Amniotic epithelial cell (primary cell): ENCODE measurements at regions not wholly inside any gene's neighbourhood (a gene's known extent, or its start where the extent isn't known, plus 50 kb on each side); places are given as distances from the start of the nearest gene placed in this dataset.

ENCODE experiments used
- DNase-seq: peaks from one replicate; pipeline ENCODE4 v3.0.0-alpha.2; 2010; ENCODE audit warnings: low read depth

GRCh38 chr19:31709476-31709875 is 360.2 kb upstream of the TSHZ3 start:
- DNase-seq = no peak

- no peak for DNase-seq
Measured at GRCh38 chr19:31715249-31715945, 366.2 kb upstream of the TSHZ3 start.

DNA sequence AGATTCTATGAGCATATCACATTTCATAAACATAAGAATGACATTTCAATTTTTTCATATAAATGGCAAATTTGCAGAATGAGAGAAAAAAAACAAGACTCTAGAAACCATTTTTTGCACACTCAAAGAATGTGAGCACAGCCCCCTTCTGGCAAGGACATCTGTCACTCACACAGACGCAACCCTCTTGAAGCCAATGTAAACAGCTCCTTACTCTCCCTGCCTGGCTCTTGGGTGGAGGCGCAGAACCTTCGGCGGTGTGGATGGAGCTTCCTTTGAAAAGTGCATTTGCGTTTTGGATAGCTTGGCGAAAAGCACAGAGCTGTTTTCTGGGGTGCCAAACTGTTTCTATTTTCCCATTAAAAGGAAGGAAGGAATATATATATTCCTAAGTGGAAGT is 367.6 kb upstream of the TSHZ3 start:
- DNase-seq = no peak

GRCh38 chr19:31717269-31717923 is 368.2 kb upstream of the TSHZ3 start:
- no peak for DNase-seq

DNA sequence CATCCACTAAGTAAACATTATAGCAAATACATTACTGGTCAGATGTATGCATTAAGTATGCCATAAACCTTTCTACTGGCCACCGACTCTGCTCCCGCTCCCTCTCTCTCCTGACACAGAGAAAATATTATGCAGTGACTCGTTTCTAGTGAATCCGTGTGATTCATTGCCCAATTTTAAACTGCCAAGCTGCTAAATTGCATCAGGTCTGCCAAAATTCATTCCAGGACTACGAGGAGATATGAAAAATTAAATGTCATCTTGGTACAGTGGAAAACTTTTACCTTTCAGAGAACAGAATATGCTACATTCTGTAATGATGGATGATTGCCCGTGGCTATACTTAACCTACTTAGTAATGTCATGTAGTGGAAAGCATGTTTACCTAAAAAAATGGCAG is 368.8 kb upstream of the TSHZ3 start:
- peak; percentile 0 for DNase-seq

GRCh38 chr19:31718898-31719297 is 369.7 kb upstream of the TSHZ3 start:
- no peak for DNase-seq

- DNase-seq = no peak
Measured at GRCh38 chr19:31723101-31723500, 373.9 kb upstream of the TSHZ3 start.

DNA sequence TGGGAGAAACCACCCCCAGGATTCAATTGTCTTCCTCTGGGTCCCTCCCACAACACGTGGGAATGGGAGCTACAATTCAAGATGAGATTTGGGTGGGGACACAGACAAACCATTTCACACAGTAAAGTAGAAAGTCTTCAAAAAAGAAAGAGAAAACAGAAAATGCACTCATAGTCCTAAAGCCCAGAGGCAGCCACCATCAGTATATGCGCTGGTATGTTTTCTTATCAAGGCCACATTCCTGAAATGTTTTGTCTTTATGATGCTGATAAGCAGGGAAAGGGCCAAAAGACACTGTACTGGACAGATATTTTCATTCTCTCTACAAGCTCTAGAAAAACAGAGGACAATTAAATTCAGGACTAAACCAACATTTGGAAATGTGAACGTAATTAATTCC is 375.8 kb upstream of the TSHZ3 start:
- no peak for DNase-seq

- DNase-seq = no peak
Measured at GRCh38 chr19:31727536-31727935, 378.3 kb upstream of the TSHZ3 start.

DNA sequence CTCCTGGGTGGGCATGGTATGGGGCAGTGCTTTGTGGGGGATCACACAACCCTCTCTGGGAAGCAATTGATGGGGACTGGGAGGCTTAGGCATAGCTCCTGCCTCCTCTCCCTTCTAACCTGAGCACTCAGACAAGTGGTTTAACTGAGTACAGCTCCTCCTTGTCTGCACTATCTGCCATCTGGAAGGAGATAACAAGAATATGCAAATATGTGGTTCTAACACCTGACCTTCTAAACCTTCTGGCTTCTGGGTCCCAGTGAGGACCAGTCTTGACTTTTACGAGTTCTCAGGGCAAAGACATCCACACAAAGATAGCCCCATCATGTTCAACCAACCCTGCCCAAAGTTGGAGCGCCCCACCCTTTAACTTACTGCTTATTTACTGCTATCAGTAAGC is 381.0 kb upstream of the TSHZ3 start:
- no peak for DNase-seq

- DNase-seq = no peak
Measured at GRCh38 chr19:31733591-31733990, 384.4 kb upstream of the TSHZ3 start.

DNA sequence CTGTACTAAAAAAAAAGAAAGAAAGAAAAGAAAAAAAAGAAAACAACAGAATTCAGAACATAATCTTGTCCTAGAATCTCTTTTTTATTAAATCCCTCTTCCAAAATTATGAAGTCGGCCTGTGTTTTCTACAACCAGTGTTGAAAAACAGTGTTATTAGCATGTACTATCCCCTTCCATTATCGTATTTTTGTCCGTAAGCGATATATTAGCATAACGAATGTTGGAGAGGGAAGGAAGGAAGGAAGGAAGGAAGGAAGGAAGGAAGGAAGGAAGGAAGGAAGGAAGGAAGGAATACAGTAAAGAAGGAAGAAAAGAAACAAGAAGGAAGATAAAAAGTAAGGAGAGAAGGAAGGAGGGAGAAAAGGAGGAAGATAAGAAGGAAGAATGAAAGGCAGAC is 393.0 kb upstream of the TSHZ3 start:
- DNase-seq = no peak

DNA sequence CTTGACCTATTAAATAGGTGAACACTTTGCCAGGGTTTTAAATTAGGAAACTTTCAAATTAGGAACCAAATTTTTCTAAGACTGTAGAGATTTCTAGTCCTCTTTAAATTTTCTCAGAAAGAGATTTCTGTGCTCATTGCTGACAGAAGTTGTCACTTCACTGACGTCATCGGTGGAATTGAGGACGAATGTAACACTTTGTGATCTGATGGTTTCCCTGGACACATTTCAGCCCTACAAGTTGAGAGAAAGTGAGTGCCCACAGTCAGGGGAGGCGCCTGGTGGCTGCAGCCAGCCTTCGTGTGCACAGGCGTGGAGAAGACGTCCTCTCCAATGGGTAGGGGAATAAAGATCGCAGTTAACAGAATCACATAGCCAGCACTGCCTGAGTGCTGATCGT is 396.5 kb upstream of the TSHZ3 start:
- no peak for DNase-seq

DNA sequence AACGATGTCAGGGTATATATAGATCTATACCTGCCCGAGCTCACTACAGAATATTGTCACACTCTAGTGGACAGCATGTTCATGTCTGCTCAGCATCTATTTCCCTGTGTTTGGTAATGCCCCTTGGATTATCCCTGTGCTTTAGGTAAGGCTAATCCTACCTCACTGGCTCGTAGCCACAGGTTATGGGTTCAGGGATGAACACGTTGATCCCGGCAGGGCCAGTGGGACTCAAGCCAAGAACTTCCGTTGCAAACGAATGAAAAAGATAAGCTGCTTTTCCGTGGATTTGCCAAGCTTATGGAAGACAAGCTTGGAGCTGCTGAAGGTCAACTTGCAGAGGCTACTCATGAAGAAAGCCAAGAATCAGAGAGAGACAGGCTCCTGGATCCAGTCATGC is 400.0 kb upstream of the TSHZ3 start:
- DNase-seq = no peak

DNA sequence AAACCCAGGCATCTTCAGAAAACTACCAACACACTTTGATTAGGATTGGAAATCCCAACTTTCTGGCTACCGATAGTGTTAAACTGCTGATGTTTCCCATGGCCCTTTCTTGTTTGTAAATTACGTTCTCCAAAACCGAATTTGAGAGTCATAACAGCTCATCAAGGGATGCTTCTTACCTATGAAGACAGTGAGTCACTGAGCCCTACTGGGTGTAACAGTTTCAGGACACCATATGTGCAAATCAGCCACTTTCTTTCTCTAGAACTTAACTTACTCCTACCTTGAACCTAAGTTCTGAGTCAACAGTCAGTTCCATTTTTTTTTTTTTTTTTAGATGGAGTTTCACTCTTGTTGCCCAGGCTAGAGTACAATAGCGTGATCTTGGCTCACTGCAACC is 410.1 kb upstream of the TSHZ3 start:
- no peak for DNase-seq

- DNase-seq = no peak
Measured at GRCh38 chr19:31761281-31761913, 412.2 kb upstream of the TSHZ3 start.

DNA sequence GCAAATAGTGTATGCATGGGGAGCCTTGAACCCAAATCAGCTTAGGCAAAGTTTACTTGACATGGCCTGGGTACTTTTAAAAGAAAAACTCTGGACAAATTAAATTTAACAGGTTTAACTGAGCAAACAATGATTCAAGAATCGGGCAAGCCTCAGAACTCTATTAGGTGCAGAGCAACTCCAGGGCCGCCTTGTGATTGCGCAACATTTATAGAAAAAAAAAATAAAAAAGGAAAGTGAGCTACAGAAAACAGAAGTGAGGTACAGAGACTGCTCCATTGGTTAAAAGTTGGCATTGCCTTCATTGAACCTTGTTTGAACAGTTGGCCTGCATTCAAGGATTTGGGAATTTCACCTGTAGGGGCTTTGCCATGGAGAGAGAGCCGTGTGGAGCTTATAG is 421.0 kb upstream of the TSHZ3 start:
- DNase-seq = no peak

DNA sequence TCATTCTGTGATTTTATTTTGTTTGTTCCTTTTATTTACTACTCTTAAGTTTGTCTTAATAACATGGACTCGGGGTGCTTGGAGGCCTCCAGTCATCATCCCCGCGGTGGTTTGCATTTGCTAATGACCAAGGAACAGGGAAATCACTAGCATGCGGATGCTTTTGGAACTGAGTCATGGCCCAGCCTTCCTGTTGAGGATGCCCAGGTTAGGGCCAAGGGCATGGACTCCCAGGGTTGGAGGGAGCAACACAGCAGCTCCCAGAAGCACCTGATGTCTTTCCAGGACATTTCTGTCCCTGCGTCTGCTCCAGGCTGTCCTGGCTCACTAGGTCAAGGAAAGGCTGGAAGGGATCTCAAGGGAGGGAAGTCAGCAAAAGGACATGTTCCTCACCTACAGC is 423.7 kb upstream of the TSHZ3 start:
- no peak for DNase-seq

DNA sequence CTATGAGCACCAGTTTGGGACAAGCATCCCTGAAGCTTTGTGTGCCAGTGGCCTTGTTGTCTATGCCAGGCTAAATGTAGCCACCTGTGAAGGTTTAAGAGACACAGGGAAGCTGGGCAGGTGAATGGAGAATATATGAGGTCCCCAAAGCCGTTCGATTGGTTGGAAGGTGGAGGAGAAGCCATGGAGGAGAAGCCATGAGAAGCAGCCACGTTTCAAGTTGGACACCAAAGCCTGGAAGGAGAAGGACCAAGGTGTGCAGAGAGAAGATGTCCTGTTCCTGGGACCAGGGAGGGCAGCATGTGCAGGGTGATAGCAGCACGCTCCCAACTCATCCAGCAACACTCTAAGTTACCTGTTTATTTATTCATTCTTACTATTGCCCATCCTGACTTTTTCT is 432.3 kb upstream of the TSHZ3 start:
- DNase-seq = no peak

GRCh38 chr19:31783592-31783991 is 434.4 kb upstream of the TSHZ3 start:
- no peak for DNase-seq

DNA sequence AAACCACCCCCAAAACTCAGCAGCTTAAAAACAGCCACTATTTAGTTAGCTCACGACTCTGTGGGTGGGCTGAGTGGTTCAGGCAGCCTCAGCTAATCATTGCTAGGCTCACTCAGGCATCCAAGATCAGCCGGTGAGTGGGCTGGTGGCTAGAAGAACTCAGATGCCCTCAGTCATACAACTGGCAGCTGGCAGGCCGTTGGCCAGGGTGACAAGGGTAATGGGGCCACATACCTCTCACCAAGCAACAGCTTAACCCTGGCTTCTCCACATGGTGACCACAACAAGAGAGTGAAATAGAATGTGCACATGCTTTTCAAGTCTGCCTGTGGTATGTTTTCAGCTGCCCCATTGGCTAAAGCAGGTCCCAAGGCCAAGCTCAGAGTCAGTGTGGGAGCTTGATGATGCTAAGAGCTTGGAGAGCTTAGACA is 435.4 kb upstream of the TSHZ3 start:
- no peak for DNase-seq

DNA sequence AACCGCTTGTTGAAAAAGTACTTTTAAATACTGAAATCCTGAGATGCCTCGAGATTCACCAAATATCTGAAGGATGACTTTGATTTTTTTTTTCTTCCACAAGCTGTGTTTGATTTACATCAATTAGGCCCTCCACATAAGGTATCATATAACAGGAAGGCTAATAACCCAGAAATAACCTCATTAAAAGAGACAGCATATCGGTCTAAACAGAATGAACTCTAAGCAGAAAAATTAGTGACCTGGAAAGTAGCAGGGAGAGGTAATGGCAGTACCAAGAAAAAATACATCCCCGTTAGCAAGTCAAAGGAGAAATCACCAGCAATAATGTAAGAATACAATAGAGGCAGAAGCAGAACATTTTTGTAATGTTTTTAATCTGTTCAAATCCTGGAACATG is 452.4 kb upstream of the TSHZ3 start:
- no peak for DNase-seq

DNA sequence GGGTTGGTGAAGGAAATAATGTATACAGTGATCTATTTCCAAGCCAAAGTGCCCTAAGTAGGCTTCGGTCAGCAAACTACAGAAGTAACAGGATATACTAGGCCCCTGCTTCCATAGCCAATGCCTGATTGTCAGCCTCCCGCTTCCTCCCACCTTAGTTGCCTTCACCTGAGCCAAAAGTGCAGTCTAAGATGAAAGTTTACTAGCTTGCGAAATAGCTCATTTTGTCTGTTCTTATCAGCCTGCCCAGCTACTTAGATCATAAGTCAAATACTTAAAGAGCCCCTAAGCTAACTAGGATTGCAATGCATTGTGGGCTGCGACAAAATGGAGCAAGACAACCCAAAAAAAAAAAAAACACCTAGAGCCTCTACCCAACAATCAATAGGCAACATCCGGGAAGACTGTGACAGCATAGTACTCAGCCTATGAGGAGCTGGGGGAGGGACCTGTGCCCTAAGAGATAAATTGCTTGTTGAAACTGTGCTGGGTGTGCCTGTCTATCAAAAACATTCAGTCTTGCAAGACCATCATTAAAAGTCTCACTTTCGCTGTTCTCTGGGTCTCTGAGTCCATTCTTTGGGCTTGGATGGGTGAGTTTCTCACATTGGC is 454.7 kb upstream of the TSHZ3 start:
- DNase-seq = no peak
